ENCODE measurements at regions not wholly inside any gene's neighbourhood (a gene's known extent, or its start where the extent isn't known, plus 50 kb on each side); places are given as distances from the start of the nearest gene placed in this dataset.

- no peaks in the 10 kb centered on the region for H3K27me3 Mint-ChIP-seq
- ATAC-seq: no peak
- no peak overlapping the region for H3K27ac Mint-ChIP-seq
- DNase-seq: no peak
- intact Hi-C loops (cut with micrococcal nuclease): no loop called here
- CTCF ChIA-PET: no interaction called here
- H3K4me3 Mint-ChIP-seq: no peak overlapping the region
- peaks cover 7% of the 10 kb centered on the region for H3K9me3 Mint-ChIP-seq
- POLR2A ChIA-PET: no interaction called here
- no peaks in the 10 kb centered on the region for H3K4me1 Mint-ChIP-seq (ENCODE audit: low read depth)
- no peak for TF ChIP-seq CTCF (IDR thresholded peaks at IDR 0.05)
- no peaks in the 10 kb centered on the region for H3K36me3 Mint-ChIP-seq (ENCODE audit: low read depth)
Measured at GRCh38 chr4:66186095-66186494, 515.8 kb upstream of the EPHA5 start.

- Mint-ChIP-seq H3K4me3 (no peak overlapping the region), H3K4me1 (ENCODE audit: low read depth) (no peaks in the 10 kb centered on the region), H3K27me3 (no peaks in the 10 kb centered on the region), H3K36me3 (ENCODE audit: low read depth) (no peaks in the 10 kb centered on the region), H3K9me3 (peaks cover 7% of the 10 kb centered on the region), H3K27ac (no peak overlapping the region)
- ChIA-PET CTCF (no interaction called here), POLR2A (no interaction called here)
- ATAC-seq (no peak), DNase-seq (no peak)
- intact Hi-C loops (cut with micrococcal nuclease): no loop called here
- no peak for TF ChIP-seq CTCF (IDR thresholded peaks at IDR 0.05)
Measured at GRCh38 chr4:66182636-66183035, 512.3 kb upstream of the EPHA5 start.

GRCh38 chr4:66178906-66179305, 508.6 kb upstream of the EPHA5 start:
- CTCF ChIA-PET: no interaction called here

GRCh38 chr4:66169341-66169740, 499.1 kb upstream of the EPHA5 start:
- H3K9me3 Mint-ChIP-seq: peaks cover 7% of the 10 kb centered on the region
- no peaks in the 10 kb centered on the region for H3K36me3 Mint-ChIP-seq (ENCODE audit: low read depth)
- TF ChIP-seq CTCF (IDR thresholded peaks at IDR 0.05): no peak
- CTCF ChIA-PET: no interaction called here
- POLR2A ChIA-PET: no interaction called here
- no peaks in the 10 kb centered on the region for H3K4me1 Mint-ChIP-seq (ENCODE audit: low read depth)
- H3K27me3 Mint-ChIP-seq: no peaks in the 10 kb centered on the region
- H3K27ac Mint-ChIP-seq: no peak overlapping the region
- ATAC-seq (no peak), DNase-seq (no peak)
- no peak overlapping the region for H3K4me3 Mint-ChIP-seq
- intact Hi-C loops (cut with micrococcal nuclease): no loop called here

More at GRCh38 chr4:66178906-66179305, 508.6 kb upstream of the EPHA5 start:
- Mint-ChIP-seq H3K4me3 (no peak overlapping the region), H3K36me3 (ENCODE audit: low read depth) (no peaks in the 10 kb centered on the region), H3K27me3 (no peaks in the 10 kb centered on the region), H3K27ac (no peak overlapping the region), H3K9me3 (peaks cover 9% of the 10 kb centered on the region), H3K4me1 (ENCODE audit: low read depth) (no peaks in the 10 kb centered on the region)
- DNase-seq (no peak), ATAC-seq (no peak)
- intact Hi-C loops (cut with micrococcal nuclease): no loop called here
- no peak for TF ChIP-seq CTCF (IDR thresholded peaks at IDR 0.05)
- POLR2A ChIA-PET: no interaction called here

- Mint-ChIP-seq H3K4me1 (ENCODE audit: low read depth) (no peaks in the 10 kb centered on the region), H3K27ac (no peak overlapping the region), H3K9me3 (peaks cover 10% of the 10 kb centered on the region), H3K36me3 (ENCODE audit: low read depth) (no peaks in the 10 kb centered on the region), H3K27me3 (no peaks in the 10 kb centered on the region), H3K4me3 (no peak overlapping the region)
- POLR2A ChIA-PET: no interaction called here
- intact Hi-C loops (cut with micrococcal nuclease): no loop called here
- CTCF ChIA-PET: no interaction called here
- no peak for TF ChIP-seq CTCF (IDR thresholded peaks at IDR 0.05)
- DNase-seq (no peak), ATAC-seq (no peak)
Measured at GRCh38 chr4:66164869-66165268, 494.6 kb upstream of the EPHA5 start.

Measured in activated CD8-positive, alpha-beta T cell treated with anti-CD3 and anti-CD28 coated beads for 36 hours (primary cell).